ENCODE measurements at regions not wholly inside any gene's neighbourhood (a gene's known extent, or its start where the extent isn't known, plus 50 kb on each side); places are given as distances from the start of the nearest gene placed in this dataset.

DNA sequence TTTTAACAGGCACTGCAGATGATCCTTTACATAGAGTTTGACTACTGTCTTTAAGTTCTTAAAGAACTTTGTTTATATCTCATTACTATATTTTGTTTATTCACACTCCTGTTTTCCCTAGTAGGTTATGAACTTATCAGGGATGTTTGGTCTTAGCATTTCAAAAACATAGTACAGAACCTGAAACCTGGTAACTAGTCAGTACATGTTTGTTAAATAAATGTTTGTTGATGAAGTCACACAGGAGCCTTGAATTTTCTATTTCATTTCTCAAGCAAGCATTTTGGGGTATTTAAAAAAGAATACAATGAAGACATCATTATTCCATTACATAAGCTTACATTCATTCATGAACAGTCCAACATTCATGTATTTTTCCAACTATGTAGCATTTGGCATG lies 280.3 kb upstream of the ZSWIM2 start:
- TF ChIP-seq EP300 (IDR thresholded peaks at IDR 0.05) = no peak
- TF ChIP-seq, protein P1, sequence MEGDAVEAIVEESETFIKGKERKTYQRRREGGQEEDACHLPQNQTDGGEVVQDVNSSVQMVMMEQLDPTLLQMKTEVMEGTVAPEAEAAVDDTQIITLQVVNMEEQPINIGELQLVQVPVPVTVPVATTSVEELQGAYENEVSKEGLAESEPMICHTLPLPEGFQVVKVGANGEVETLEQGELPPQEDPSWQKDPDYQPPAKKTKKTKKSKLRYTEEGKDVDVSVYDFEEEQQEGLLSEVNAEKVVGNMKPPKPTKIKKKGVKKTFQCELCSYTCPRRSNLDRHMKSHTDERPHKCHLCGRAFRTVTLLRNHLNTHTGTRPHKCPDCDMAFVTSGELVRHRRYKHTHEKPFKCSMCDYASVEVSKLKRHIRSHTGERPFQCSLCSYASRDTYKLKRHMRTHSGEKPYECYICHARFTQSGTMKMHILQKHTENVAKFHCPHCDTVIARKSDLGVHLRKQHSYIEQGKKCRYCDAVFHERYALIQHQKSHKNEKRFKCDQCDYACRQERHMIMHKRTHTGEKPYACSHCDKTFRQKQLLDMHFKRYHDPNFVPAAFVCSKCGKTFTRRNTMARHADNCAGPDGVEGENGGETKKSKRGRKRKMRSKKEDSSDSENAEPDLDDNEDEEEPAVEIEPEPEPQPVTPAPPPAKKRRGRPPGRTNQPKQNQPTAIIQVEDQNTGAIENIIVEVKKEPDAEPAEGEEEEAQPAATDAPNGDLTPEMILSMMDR (IDR thresholded peaks at IDR 0.05) = no peak
- TF ChIP-seq POLR2AphosphoS5 (IDR thresholded peaks at IDR 0.05) = no peak
- TF ChIP-seq POLR2A (IDR thresholded peaks at IDR 0.05) = no peak

Measured in gastroesophageal sphincter (tissue), 3 donors.